Spinal cord (tissue), 9 donors: ENCODE measurements at regions not wholly inside any gene's neighbourhood (a gene's known extent, or its start where the extent isn't known, plus 50 kb on each side); places are given as distances from the start of the nearest gene placed in this dataset.

Experiments
- DNase-seq, 6 donors: peaks; one replicate each; pipeline versions ENCODE4 v3.0.0 to v3.0.0-alpha.2; 2013 to 2015; ENCODE audit warnings: low spot score in 6 of 6, low read depth in 4 of 6
- H3K27ac ChIP-seq: one replicate; pipeline ENCODE4 v1.5.1; 2013; ENCODE audit warnings: low read depth, low read length, control low read depth
- H3K27me3 ChIP-seq: one replicate; pipeline ENCODE4 v1.6.1; 2013; ENCODE audit warnings: low read length; ENCODE audit not compliant: control insufficient read depth, insufficient read depth
- H3K36me3 ChIP-seq: one replicate; pipeline ENCODE4 v1.6.1; 2013; ENCODE audit warnings: low read length; ENCODE audit not compliant: control insufficient read depth, insufficient read depth
- H3K4me1 ChIP-seq: one replicate; pipeline ENCODE4 v1.6.1; 2013; ENCODE audit warnings: low read length; ENCODE audit not compliant: control insufficient read depth, insufficient read depth
- H3K4me3 ChIP-seq: one replicate; pipeline ENCODE4 v1.5.1; 2013; ENCODE audit warnings: low read depth, low read length, control low read depth
- H3K9me3 ChIP-seq: one replicate; pipeline ENCODE4 v1.6.1; 2013; ENCODE audit warnings: low read length; ENCODE audit not compliant: control insufficient read depth, insufficient read depth
- WGBS: methylation state at CpG from one replicate; pipeline ENCODE4 v1.1.5; 2013; ENCODE audit warnings: missing lambda C conversion rate; ENCODE audit not compliant: insufficient coverage; 5-methylcytosine and 5-hydroxymethylcytosine counted together
- donor health status: healthy.

DNA sequence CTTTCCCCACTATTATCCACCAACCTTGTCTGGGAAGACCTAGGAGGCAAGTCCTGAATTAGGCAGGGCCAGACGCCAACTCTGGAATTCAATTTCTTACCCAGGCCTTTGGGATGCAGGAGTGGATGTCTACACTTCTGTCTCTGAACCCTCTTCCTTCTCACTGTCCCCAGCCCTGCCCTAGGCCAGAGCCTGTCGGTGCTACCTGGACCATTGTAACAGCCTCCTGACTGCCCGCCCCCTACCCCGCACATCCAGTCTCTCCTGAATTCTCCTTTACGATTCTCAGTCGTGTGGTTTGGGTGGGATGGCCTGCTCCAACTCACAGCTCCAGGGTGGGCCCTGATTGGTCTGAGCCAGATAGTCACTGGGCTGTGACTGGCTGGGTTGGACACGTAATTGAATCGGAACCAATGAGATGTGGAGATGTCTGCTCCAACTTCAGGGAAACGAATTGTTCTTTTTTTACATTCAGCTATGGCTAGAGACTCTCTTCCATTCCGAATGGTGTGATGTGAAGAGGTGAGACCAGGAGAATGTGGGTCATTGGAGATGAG lies 304.6 kb downstream of the PTPRU start:
- Histone ChIP-seq H3K36me3 (no peaks in the 10 kb centered on the region), H3K27me3 (peaks cover 31% of the 10 kb centered on the region), H3K27ac (no peak overlapping the region), H3K9me3 (no peaks in the 10 kb centered on the region), H3K4me1 (peaks cover 13% of the 10 kb centered on the region), H3K4me3 (no peak overlapping the region)
- no peak for DNase-seq
- WGBS: 85% methylated on average over 7 of the region's 10 CpGs

DNA sequence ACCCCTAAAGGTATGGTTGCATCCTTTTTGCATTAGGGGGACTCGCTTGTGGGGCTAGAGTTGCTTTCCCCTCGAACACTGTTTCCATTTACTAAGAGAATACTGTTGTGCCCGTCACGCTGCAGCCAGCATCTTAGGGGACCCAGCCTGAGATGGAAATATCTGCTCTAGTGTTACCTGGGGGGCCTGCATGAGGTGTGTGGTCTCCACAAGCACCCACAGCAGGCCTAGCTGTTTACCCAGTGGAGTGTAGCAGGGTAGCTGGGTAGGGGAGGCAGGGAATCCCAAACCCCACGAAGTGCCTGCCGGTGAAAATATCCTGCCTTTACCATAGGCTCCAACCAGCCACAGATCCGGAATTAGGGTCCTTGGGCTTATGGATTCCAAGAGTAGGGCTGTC lies 303.6 kb downstream of the PTPRU start:
- no peak for DNase-seq
- WGBS: 92% methylated on average over 2 of the region's 7 CpGs

DNA sequence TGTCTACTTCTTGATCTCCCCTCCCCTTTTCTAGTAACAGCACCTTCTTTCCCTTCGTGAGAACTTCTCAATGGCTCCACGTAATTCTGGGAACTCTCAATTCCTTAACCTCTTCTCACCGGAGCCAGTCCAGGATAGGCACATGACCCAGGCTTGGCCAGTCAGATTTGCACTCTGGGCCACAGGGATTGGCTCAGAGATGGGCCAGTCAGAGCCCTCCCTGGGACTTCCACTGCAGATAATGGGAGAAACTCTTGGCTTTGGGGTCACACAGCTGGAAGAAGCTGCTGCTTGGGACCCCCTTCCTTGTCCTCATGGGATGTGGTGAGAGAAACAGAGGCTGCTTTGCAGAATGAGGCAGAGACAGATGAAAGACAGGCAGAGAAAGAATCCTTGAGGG lies 302.3 kb downstream of the PTPRU start:
- peaks cover 22% of the 10 kb centered on the region for H3K27me3 ChIP-seq
- H3K27ac ChIP-seq: no peak overlapping the region
- WGBS: 65% methylated on average over 3 of the region's 3 CpGs
- no peaks in the 10 kb centered on the region for H3K36me3 ChIP-seq
- no peak overlapping the region for H3K4me3 ChIP-seq
- DNase-seq: no peak
- H3K9me3 ChIP-seq: no peaks in the 10 kb centered on the region
- peaks cover 13% of the 10 kb centered on the region for H3K4me1 ChIP-seq

More for the DNA sequence above, 303.6 kb downstream of the PTPRU start:
- Histone ChIP-seq H3K9me3 (no peaks in the 10 kb centered on the region), H3K27ac (no peak overlapping the region), H3K36me3 (no peaks in the 10 kb centered on the region), H3K27me3 (peaks cover 31% of the 10 kb centered on the region), H3K4me1 (peaks cover 13% of the 10 kb centered on the region), H3K4me3 (no peak overlapping the region)

DNA sequence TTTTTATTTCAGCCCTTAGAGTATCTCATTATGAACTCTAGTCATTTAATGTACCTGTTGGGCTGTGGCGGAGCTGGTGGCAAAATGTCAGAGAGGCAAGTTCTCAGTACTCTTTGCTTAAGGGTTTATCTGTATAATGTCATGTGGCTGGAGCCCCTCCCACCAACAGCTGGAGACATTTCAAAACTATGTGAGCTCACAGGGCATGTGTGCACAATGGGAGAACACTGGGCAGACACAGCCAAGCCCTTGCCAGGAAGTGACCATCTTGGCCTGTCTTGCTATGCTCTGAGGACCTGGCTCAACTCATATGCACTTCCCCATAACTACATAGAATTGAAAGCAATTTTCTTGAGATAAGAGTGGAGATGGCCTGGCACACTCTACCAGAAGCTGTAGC lies 296.4 kb downstream of the PTPRU start:
- no peak for DNase-seq
- WGBS: no CpG with 5 or more reads among the region's 1 CpG

DNA sequence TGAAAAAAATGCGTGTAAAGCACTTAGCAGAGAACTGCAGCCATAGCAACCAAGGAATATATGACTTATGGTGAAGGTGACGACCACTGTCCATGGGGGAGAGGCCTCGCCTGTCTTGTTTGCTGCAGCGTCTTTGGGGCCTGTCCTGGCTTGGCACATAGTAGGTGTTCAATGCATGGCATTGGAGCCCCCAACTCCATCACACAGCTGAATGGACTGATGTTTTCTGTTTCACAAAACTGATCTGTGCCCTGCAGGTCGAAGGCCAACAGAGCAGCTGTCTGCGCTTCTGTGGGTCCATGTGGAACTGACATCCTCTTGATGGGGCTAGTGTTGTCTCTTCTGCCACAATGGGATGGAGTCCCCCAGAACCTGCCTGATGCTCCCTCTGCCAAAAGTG lies 296.0 kb downstream of the PTPRU start:
- Histone ChIP-seq H3K36me3 (no peaks in the 10 kb centered on the region), H3K27ac (no peak overlapping the region), H3K9me3 (peaks cover 1% of the 10 kb centered on the region), H3K4me1 (peaks cover 5% of the 10 kb centered on the region), H3K27me3 (no peaks in the 10 kb centered on the region), H3K4me3 (no peak overlapping the region)
- WGBS: 56% methylated on average over 4 of the region's 6 CpGs
- DNase-seq: no peak

More for the DNA sequence above, 296.4 kb downstream of the PTPRU start:
- Histone ChIP-seq H3K27me3 (no peaks in the 10 kb centered on the region), H3K4me3 (no peak overlapping the region), H3K36me3 (no peaks in the 10 kb centered on the region), H3K9me3 (peaks cover 1% of the 10 kb centered on the region), H3K4me1 (peaks cover under 1% of the 10 kb centered on the region), H3K27ac (no peak overlapping the region)

DNA sequence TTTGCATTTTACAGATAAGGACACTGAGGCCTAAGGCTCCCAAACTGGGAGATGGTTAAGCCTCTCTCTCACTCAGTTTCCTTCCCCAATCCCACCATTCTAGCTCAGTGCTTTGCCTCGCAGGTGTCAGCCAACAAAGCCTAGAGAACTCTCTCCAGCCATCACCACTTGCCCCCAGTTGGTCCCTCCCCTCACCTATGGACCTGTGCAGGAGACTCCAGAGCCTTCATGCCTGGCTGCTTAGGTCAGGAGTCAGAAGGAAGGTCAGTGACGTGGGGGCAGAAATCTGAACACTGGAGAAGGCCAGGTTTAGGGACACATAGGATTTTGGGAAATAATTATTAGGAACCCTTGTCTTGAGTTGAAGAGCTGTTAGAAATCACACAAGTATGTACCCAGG lies 295.3 kb downstream of the PTPRU start:
- Histone ChIP-seq H3K4me1 (peaks cover 8% of the 10 kb centered on the region), H3K27ac (no peak overlapping the region), H3K36me3 (no peaks in the 10 kb centered on the region), H3K27me3 (no peaks in the 10 kb centered on the region), H3K9me3 (peaks cover 1% of the 10 kb centered on the region), H3K4me3 (no peak overlapping the region)
- DNase-seq: no peak
- 83% methylated on average over 1 of the region's 2 CpGs for WGBS

DNA sequence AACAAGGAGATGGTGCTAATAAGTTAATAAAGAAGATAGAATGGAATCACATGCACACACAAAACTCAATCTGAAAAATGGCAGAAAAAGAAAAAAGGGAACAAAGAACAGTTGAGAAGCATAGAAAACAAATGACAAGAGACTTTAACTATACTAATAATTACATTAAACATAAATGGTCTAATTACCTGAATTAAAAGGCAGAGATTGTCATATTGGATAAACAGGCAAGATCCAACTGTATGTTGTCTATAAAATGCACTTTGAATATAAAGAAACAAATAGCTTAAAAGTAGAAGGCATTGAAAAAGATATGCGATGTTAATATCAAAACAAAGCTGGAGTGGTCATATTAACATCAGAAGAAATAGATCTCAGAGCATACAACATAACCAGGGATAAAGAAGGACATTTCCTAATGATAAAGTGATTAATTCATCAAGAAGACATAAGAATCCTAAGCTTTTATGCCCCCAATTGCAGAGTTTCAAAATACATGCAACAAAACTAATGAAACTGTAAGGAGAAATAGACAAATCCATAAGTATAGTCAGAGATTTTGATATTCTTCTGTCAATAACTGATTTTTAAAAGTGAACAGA lies 293.5 kb downstream of the PTPRU start:
- no CpG with 5 or more reads among the region's 1 CpG for WGBS
- no peak for DNase-seq
- H3K27me3 ChIP-seq: no peaks in the 10 kb centered on the region

DNA sequence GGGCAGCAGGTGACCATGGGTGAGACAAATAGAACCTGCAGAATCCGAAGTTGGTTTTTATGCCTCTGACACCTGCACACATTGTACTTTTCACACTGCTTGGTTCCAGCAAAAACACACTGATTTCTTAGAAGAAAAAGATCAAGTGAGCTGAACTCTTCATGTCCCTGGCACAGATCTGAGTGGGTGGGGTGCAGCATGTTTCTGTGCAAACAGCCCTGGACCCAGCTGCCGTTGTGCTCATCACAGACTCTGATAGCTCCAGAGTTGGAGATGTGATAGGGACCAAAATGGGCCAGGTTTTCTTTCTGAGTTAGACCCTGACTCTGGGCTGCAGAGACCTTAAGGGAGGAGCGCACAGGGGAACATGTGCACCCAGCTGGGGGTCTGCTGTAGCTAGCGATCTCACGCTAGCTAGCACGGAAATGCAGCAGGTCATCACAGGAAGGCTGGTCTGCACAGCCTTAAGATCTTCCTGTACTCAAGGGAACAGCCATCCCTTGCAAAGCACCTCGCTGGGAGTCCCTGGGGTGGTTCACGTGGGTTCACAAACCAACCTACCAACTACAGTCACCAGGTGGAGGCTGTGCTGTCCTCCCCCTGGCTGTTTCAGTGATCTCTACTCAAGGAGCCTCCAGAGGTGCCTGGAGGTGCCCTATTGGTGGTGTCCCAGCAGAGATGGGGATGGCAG lies 291.1 kb downstream of the PTPRU start:
- peaks cover 8% of the 10 kb centered on the region for H3K4me1 ChIP-seq
- DNase-seq: peak in 1 of 6 donors; percentile 55
- H3K9me3 ChIP-seq: peaks cover 1% of the 10 kb centered on the region
- peaks cover 2% of the 10 kb centered on the region for H3K27me3 ChIP-seq
- H3K4me3 ChIP-seq: no peak overlapping the region
- 60% methylated on average over 7 of the region's 8 CpGs for WGBS
- no peaks in the 10 kb centered on the region for H3K36me3 ChIP-seq
- peak overlapping the region; percentile 30 for H3K27ac ChIP-seq

More for the DNA sequence above, 293.5 kb downstream of the PTPRU start:
- H3K4me1 ChIP-seq: peaks cover 8% of the 10 kb centered on the region
- no peaks in the 10 kb centered on the region for H3K36me3 ChIP-seq
- peaks cover 1% of the 10 kb centered on the region for H3K9me3 ChIP-seq
- H3K4me3 ChIP-seq: no peak overlapping the region
- H3K27ac ChIP-seq: no peak overlapping the region

DNA sequence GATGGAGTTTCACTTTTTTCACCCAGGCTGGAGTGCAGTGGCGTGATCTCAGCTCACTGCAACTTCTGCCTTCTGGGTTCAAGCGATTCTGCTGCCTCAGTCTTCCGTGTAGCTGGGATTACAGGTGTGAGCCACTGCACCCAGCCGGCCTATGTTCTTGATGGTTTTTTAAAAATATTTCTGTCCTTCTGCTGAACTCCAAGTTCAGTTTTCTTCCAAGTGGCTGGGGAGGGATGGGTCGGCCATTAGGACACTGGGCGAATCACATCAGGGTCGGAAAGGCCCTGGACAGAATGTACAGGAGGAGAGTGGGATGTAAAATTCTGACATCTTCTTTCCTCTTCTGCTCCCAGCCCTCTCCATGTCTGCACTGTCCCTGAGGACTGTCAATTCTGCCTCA lies 289.6 kb downstream of the PTPRU start:
- 94% methylated on average over 3 of the region's 7 CpGs for WGBS
- H3K36me3 ChIP-seq: no peaks in the 10 kb centered on the region
- no peak overlapping the region for H3K4me3 ChIP-seq
- DNase-seq: no peak
- peaks cover 1% of the 10 kb centered on the region for H3K9me3 ChIP-seq
- peaks cover 8% of the 10 kb centered on the region for H3K4me1 ChIP-seq
- no peak overlapping the region for H3K27ac ChIP-seq
- peaks cover 5% of the 10 kb centered on the region for H3K27me3 ChIP-seq
